Vagina (tissue), 2 donors: ENCODE measurements at regions not wholly inside any gene's neighbourhood (a gene's known extent, or its start where the extent isn't known, plus 50 kb on each side); places are given as distances from the start of the nearest gene placed in this dataset.
"Not testable (repeated sequence)": the region's sequence is repeated elsewhere in the genome, so short reads cannot be mapped to it uniquely, and the experiment has no call there.

Experiments used
- DNase-seq, 2 donors: peaks; one replicate each; pipeline ENCODE4 v3.0.0-alpha.2; 2017; ENCODE audit errors: extremely low spot score in 2 of 2
- H3K27ac ChIP-seq: fragments of 200-600 bp; sonication (generic); one replicate; pipeline ENCODE4 v1.5.1; 2019
- H3K27me3 ChIP-seq: fragments of 200-600 bp; sonication (generic); one replicate; pipeline ENCODE4 v1.5.1; 2019
- H3K36me3 ChIP-seq, 2 donors: fragments of 200-600 bp; sonication (generic); one replicate each; pipeline ENCODE4 v1.5.1; 2017 to 2019
- H3K4me1 ChIP-seq: fragments of 200-600 bp; sonication (generic); one replicate; pipeline ENCODE4 v1.5.1; 2019
- H3K4me3 ChIP-seq, 2 donors: fragments of 200-600 bp; sonication (generic); 1 replicate in 1 of 2; 2 replicates in 1 of 2; pipeline ENCODE4 v1.5.1; 2016 to 2019
- H3K9me3 ChIP-seq: fragments of 200-600 bp; sonication (generic); one replicate; pipeline ENCODE4 v1.5.1; 2019
- CTCF ChIP-seq, 3 experiments: fragments of 450-650 bp in 2 of 3; fragments of 200-600 bp in 1 of 3; sonication (generic) in 1 of 3; IDR thresholded peaks; one replicate each; pipeline ENCODE4 v1.5.1; 2017 to 2019; ENCODE audit warnings: antibody characterized with exemption in 3 of 3, mild to moderate bottlenecking in 2 of 3, moderate library complexity in 2 of 3
- POLR2A ChIP-seq, 2 donors: fragments of 450-650 bp; IDR thresholded peaks; one replicate each; pipeline ENCODE4 v1.6.1; 2017; ENCODE audit warnings: antibody characterized with exemption in 2 of 2, mild to moderate bottlenecking in 2 of 2, moderate library complexity in 2 of 2
- POLR2AphosphoS5 ChIP-seq, 2 donors: sonication (generic); formaldehyde crosslinking; IDR thresholded peaks; one replicate each; pipeline ENCODE4 v1.9.0; 2017; ENCODE audit warnings: antibody characterized with exemption in 2 of 2, mild to moderate bottlenecking in 2 of 2, low read depth in 1 of 2; ENCODE audit not compliant: insufficient read depth in 1 of 2
- intact Hi-C: fragments of 100-400 bp; cut with DNase I; formaldehyde crosslinking; loops from one replicate; pipeline ENCODE4 v1.15.1; 2023

- no peaks in the 10 kb centered on the region for H3K36me3 ChIP-seq
- H3K9me3 ChIP-seq = no peaks in the 10 kb centered on the region
- TF ChIP-seq CTCF (IDR thresholded peaks at IDR 0.05) (no peak), POLR2A (IDR thresholded peaks at IDR 0.05) (no peak), POLR2AphosphoS5 (IDR thresholded peaks at IDR 0.05; ENCODE audit: insufficient read depth in 1 of 2, low read depth in 1 of 2) (no peak)
- intact Hi-C loops = no loop called here
- H3K4me1 ChIP-seq = no peaks in the 10 kb centered on the region
- no peaks in the 10 kb centered on the region for H3K27me3 ChIP-seq
- H3K4me3 ChIP-seq = no peak overlapping the region
- DNase-seq = no peak
- no peak overlapping the region for H3K27ac ChIP-seq
Measured at GRCh38 chr20:5393218-5393870, 76.6 kb upstream of the PROKR2 start.

GRCh38 chr20:5390720-5391119, 74.0 kb upstream of the PROKR2 start:
- no peak for TF ChIP-seq CTCF (IDR thresholded peaks at IDR 0.05)
- TF ChIP-seq POLR2A (IDR thresholded peaks at IDR 0.05) = no peak
- no peak for TF ChIP-seq POLR2AphosphoS5 (IDR thresholded peaks at IDR 0.05; ENCODE audit: insufficient read depth in 1 of 2, low read depth in 1 of 2)
- no peak overlapping the region for H3K27ac ChIP-seq
- no peaks in the 10 kb centered on the region for H3K4me1 ChIP-seq
- H3K4me3 ChIP-seq = no peak overlapping the region
- H3K27me3 ChIP-seq = no peaks in the 10 kb centered on the region
- H3K36me3 ChIP-seq = no peaks in the 10 kb centered on the region
- no peak for DNase-seq
- no peaks in the 10 kb centered on the region for H3K9me3 ChIP-seq
- intact Hi-C loops = no loop called here

- H3K36me3 ChIP-seq, H3K4me1 ChIP-seq, DNase-seq, H3K9me3 ChIP-seq, H3K27me3 ChIP-seq, H3K27ac ChIP-seq, intact Hi-C loops, H3K4me3 ChIP-seq: not testable (repeated sequence)
Measured at GRCh38 chr20:5386846-5387245, 70.1 kb upstream of the PROKR2 start.

- H3K27me3 ChIP-seq, H3K9me3 ChIP-seq, intact Hi-C loops, DNase-seq, H3K4me1 ChIP-seq, H3K27ac ChIP-seq, H3K4me3 ChIP-seq, H3K36me3 ChIP-seq: not testable (repeated sequence)
Measured at GRCh38 chr20:5381527-5381926, 64.8 kb upstream of the PROKR2 start.

- TF ChIP-seq POLR2AphosphoS5 (IDR thresholded peaks at IDR 0.05; ENCODE audit: insufficient read depth in 1 of 2, low read depth in 1 of 2) = no peak
- TF ChIP-seq CTCF (IDR thresholded peaks at IDR 0.05) = no peak
- no peak for TF ChIP-seq POLR2A (IDR thresholded peaks at IDR 0.05)
- no peak overlapping the region for H3K4me3 ChIP-seq
- intact Hi-C loops = no loop called here
- no peak for DNase-seq
- no peaks in the 10 kb centered on the region for H3K27me3 ChIP-seq
- no peak overlapping the region for H3K27ac ChIP-seq
- H3K9me3 ChIP-seq = no peaks in the 10 kb centered on the region
- no peaks in the 10 kb centered on the region for H3K36me3 ChIP-seq
- no peaks in the 10 kb centered on the region for H3K4me1 ChIP-seq
Measured at GRCh38 chr20:5377484-5377883, 60.7 kb upstream of the PROKR2 start.

- Histone ChIP-seq H3K4me3 (no peak overlapping the region), H3K9me3 (no peaks in the 10 kb centered on the region), H3K36me3 (no peaks in the 10 kb centered on the region), H3K27ac (no peak overlapping the region), H3K4me1 (no peaks in the 10 kb centered on the region), H3K27me3 (no peaks in the 10 kb centered on the region)
- intact Hi-C loops = no loop called here
- TF ChIP-seq POLR2A (IDR thresholded peaks at IDR 0.05) = no peak
- no peak for TF ChIP-seq POLR2AphosphoS5 (IDR thresholded peaks at IDR 0.05; ENCODE audit: insufficient read depth in 1 of 2, low read depth in 1 of 2)
- TF ChIP-seq CTCF (IDR thresholded peaks at IDR 0.05) = no peak
- DNase-seq = no peak
Measured at GRCh38 chr20:5376228-5376627, 59.5 kb upstream of the PROKR2 start.
